KOPT-K1 (cell line): ENCODE measurements at regions not wholly inside any gene's neighbourhood (a gene's known extent, or its start where the extent isn't known, plus 50 kb on each side); places are given as distances from the start of the nearest gene placed in this dataset.
"Not testable (repeated sequence)": the region's sequence is repeated elsewhere in the genome, so short reads cannot be mapped to it uniquely, and the experiment has no call there.

Experiments used
- H3K27ac ChIP-seq: fragments of 200-600 bp; sonication (generic); 2 replicates; pipeline ENCODE4 v1.5.1; 2016; ENCODE audit warnings: antibody characterized with exemption, mild to moderate bottlenecking, low read depth, low read length; ENCODE audit not compliant: poor library complexity, severe bottlenecking
- H3K36me3 ChIP-seq: fragments of 200-600 bp; sonication (generic); 2 replicates; pipeline ENCODE4 v1.5.1; 2017; ENCODE audit warnings: antibody characterized with exemption, mild to moderate bottlenecking, low read length, moderate library complexity; ENCODE audit not compliant: insufficient read depth
- H3K9me3 ChIP-seq: fragments of 200-600 bp; sonication (generic); 2 replicates; pipeline ENCODE4 v1.5.1; 2017; ENCODE audit warnings: antibody characterized with exemption, low read length, mild to moderate bottlenecking; ENCODE audit not compliant: insufficient read depth, poor library complexity, severe bottlenecking

DNA sequence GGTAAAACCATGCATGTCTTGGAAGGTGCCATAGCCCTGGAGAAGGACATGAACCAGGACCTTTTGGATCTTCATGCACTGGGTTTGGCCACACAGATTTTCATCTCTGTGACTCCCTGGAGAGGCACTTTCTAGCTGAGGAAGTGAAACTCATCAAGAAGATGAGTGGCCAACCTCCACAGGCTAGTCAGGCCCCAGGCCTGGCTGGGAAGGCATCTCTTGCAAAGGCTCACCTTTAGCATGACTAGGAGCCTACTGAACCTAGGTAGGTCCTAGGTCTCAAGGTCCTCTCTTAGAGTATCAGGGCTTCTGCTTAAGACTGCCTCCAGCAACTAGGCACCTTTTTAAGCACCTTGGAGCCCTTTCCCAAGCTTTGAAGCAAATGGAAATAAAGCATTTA is 1448.7 kb upstream of the ACO1 start:
- Histone ChIP-seq H3K36me3 (no peaks in the 10 kb centered on the region), H3K9me3 (no peaks in the 10 kb centered on the region), H3K27ac (no peak overlapping the region)

GRCh38 chr9:30937106-30937505 is 1447.3 kb upstream of the ACO1 start:
- Histone ChIP-seq H3K36me3 (no peaks in the 10 kb centered on the region), H3K27ac (no peak overlapping the region), H3K9me3 (no peaks in the 10 kb centered on the region)

GRCh38 chr9:30942852-30943251 is 1441.6 kb upstream of the ACO1 start:
- H3K36me3 ChIP-seq, H3K27ac ChIP-seq, H3K9me3 ChIP-seq: not testable (repeated sequence)

DNA sequence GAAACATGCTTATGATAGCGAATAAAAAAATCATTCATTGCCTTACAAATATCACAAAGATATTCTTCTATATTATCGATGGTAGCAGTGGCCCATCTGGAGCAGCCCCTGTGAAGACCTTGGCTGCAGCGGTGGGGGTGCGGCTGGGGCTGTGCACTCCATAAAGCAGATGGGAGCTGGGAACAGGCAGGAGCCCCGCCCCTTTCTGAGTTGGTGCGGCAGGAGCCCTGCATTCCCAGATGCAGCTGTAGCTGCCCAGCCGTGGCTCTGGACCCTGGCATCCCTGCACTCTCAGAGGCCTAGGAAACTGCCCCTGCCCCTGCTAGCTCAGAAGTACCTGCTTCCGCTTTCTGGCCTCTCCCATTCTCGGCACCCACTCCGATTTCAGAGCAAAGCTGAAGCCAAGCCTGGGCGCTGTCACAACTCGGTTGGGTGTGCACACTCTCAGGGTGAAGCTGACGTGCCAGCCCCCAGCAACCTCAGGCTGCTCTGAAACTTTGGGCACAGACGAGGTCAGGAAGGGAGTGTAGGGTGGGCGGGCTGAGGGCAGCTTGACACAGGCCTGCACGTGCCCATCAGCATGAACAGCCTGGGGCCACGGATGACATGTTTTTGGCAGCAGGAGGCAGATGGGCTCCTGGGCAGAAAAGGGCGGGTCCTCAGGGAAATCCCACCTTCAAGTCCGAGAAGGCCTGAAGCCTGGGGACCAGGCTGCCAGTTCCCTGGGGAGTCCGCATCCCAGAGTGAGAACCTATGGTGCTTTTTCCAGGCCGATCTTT is 1440.8 kb upstream of the ACO1 start:
- Histone ChIP-seq H3K27ac (no peak overlapping the region), H3K9me3 (no peaks in the 10 kb centered on the region)

GRCh38 chr9:30944225-30944569 is 1440.2 kb upstream of the ACO1 start:
- no peaks in the 10 kb centered on the region for H3K9me3 ChIP-seq
- no peak overlapping the region for H3K27ac ChIP-seq
- no peaks in the 10 kb centered on the region for H3K36me3 ChIP-seq

More for the DNA sequence above, 1440.8 kb upstream of the ACO1 start:
- no peaks in the 10 kb centered on the region for H3K36me3 ChIP-seq

GRCh38 chr9:30944741-30945280 is 1439.6 kb upstream of the ACO1 start:
- Histone ChIP-seq H3K27ac (no peak overlapping the region), H3K9me3 (no peaks in the 10 kb centered on the region), H3K36me3 (no peaks in the 10 kb centered on the region)

GRCh38 chr9:30964332-30964731 is 1420.1 kb upstream of the ACO1 start:
- no peak overlapping the region for H3K27ac ChIP-seq
- no peaks in the 10 kb centered on the region for H3K9me3 ChIP-seq
- no peaks in the 10 kb centered on the region for H3K36me3 ChIP-seq

DNA sequence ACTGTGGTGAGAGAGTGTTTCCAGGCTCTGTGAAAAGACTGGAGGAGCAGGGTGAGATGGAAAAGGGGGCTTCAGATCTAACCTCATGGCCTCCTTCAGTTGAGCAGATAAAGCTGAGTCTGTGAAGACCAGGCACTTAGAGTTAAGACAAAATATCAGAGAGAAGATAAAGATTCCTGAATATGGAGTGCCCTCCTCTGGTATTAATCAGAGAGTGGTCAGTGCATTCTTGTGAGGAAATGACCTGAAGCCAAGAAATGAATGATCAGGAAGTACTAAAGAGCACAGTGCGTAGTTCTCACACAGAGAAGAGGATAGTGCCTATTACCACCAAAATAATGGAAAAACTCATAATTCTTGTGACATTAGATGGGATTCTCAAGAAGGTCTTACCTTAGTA is 1417.0 kb upstream of the ACO1 start:
- H3K36me3 ChIP-seq, result no peaks in the 10 kb centered on the region
- no peaks in the 10 kb centered on the region for H3K9me3 ChIP-seq
- no peak overlapping the region for H3K27ac ChIP-seq

DNA sequence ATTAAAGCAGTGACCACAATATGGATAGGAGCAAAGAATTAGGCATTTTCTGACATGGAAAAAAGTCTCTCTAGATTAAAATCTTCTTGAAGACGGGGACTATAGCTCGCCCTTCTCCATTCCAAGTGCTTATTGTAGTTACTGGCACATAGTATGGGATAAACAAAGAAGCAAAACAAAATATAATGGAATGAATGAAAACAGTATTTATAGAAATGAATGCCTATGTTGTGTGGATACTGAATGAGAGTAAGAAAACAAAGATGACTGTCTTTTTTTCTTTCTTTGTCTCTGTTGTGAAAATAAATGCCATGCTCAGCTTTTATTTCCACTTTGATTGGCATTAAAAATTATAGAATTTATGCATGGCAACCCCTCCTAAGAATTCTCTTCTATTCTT is 1414.3 kb upstream of the ACO1 start:
- no peaks in the 10 kb centered on the region for H3K9me3 ChIP-seq
- H3K36me3 ChIP-seq, result no peaks in the 10 kb centered on the region
- no peak overlapping the region for H3K27ac ChIP-seq

GRCh38 chr9:30970812-30971211 is 1413.6 kb upstream of the ACO1 start:
- H3K27ac ChIP-seq, result no peak overlapping the region
- H3K9me3 ChIP-seq, result no peaks in the 10 kb centered on the region
- H3K36me3 ChIP-seq, result no peaks in the 10 kb centered on the region

- H3K36me3 ChIP-seq, result no peaks in the 10 kb centered on the region
- H3K27ac ChIP-seq, result no peak overlapping the region
- no peaks in the 10 kb centered on the region for H3K9me3 ChIP-seq
Measured at GRCh38 chr9:30972654-30973053, 1411.8 kb upstream of the ACO1 start.

DNA sequence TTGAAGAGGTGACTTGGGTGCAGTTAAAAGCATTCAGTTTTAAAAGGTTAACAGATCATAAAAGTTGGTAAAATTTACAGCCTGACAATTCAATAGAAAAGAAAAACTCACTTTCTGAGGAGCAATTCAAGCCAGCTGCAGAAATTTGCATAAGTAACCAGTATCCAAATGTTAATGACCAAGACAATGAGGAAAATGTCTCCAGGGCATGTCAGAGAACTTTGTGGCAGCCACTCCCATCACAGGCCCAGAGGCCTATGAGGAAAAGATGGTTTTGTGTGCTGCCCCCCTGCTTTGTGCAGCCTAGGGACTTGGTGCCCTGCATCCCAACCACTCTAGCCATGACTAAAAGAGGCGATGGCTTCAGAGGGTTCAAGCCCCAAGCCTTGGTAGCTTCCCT is 1406.5 kb upstream of the ACO1 start:
- no peak overlapping the region for H3K27ac ChIP-seq
- no peaks in the 10 kb centered on the region for H3K9me3 ChIP-seq
- no peaks in the 10 kb centered on the region for H3K36me3 ChIP-seq

GRCh38 chr9:30982301-30982700 is 1402.1 kb upstream of the ACO1 start:
- no peaks in the 10 kb centered on the region for H3K9me3 ChIP-seq

DNA sequence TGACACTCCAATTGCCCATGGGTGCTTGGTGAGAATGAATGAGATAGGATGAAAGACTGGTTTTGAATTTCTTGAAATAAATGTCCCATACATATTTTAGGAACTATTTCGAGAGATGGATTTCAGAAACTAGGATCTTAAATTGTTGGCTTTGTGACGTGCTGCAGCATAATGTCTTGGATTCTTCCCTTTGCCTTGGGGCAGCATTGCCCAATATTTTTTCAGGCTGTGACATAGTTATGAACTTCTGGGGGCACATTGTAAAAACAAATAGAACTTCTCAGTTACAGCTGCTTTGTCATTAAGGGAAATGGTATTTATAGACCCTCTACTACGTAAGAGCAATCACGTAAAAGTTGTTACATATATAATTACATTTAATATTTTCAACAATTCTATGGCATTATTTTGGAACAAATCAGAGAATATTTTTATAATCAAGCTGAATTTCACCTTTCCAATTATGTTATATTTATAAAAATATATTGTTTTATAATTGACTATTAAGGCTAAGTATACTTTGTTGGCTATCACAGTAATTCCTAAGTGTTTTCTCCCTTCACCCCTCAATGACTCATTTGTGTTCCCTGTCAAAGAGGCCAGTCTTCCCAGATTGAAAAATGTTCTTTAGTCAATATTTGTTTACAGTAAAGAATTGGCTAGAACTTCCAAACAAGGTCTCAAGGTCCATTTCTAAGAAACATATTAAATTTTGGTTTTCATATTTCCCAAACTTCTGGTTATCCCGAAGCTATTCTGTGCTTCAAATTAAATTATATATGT is 1388.3 kb upstream of the ACO1 start:
- no peaks in the 10 kb centered on the region for H3K9me3 ChIP-seq
- H3K36me3 ChIP-seq, result no peaks in the 10 kb centered on the region
- H3K27ac ChIP-seq, result no peak overlapping the region

More at GRCh38 chr9:30982301-30982700, 1402.1 kb upstream of the ACO1 start:
- Histone ChIP-seq H3K36me3 (no peaks in the 10 kb centered on the region), H3K27ac (no peak overlapping the region)

DNA sequence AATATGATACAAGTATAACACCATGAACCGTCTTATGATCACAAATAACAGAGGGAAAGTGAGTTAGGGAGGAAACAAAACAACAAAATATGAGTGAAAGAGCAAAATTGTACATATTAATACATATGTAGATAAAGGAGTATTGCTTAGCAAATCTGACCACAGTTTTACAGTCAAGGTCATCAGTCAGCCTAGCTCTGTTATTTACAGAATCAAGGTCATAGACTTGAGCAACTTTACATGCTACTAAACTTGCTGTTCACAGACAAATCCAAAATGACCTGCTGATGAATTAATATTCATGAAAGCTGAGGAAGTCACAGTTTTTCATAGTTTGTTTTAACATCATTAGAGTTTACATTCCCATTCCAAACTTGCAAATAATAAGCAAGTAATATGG is 1387.7 kb upstream of the ACO1 start:
- Histone ChIP-seq H3K36me3 (no peaks in the 10 kb centered on the region), H3K27ac (no peak overlapping the region), H3K9me3 (no peaks in the 10 kb centered on the region)
